Neural cell (in vitro differentiated cells): ENCODE measurements at regions not wholly inside any gene's neighbourhood (a gene's known extent, or its start where the extent isn't known, plus 50 kb on each side); places are given as distances from the start of the nearest gene placed in this dataset.

Experiments used
- H2AFZ ChIP-seq: fragments of 200-600, 300-800 bp; sonication (generic), shearing (Covaris generic); 2 replicates; pipeline ENCODE4 v1.6.0; 2014; ENCODE audit warnings: low read depth, mild to moderate bottlenecking, antibody characterized with exemption, low read length, moderate library complexity
- H3F3A ChIP-seq: fragments of 200-600 bp; shearing (Covaris generic); 2 replicates; pipeline ENCODE4 v1.6.1; 2016; ENCODE audit warnings: mild to moderate bottlenecking, moderate library complexity, mixed read lengths, antibody characterized with exemption, low read length; ENCODE audit not compliant: insufficient read depth, poor library complexity, severe bottlenecking
- H3K27ac ChIP-seq: fragments of 200-600, 300-800 bp; sonication (generic), shearing (Covaris generic); 2 replicates; pipeline ENCODE4 v1.5.1; 2014; ENCODE audit warnings: mild to moderate bottlenecking, low read length, moderate library complexity
- H3K27me3 ChIP-seq: fragments of 300-800, 200-600 bp; sonication (generic), shearing (Covaris generic); 2 replicates; pipeline ENCODE4 v1.6.0; 2014; ENCODE audit warnings: mild to moderate bottlenecking, low read depth, low read length, moderate library complexity; ENCODE audit not compliant: insufficient read depth
- H3K36me3 ChIP-seq: fragments of 300-800, 200-600 bp; sonication (generic), shearing (Covaris generic); 2 replicates; pipeline ENCODE4 v1.5.1; 2014; ENCODE audit warnings: mild to moderate bottlenecking, antibody characterized with exemption, low read length, moderate library complexity; ENCODE audit not compliant: insufficient read depth
- H3K4me2 ChIP-seq: fragments of 300-800, 200-600 bp; sonication (generic), shearing (Covaris generic); 2 replicates; pipeline ENCODE4 v1.6.0; 2014; ENCODE audit warnings: mild to moderate bottlenecking, low read length
- H3K4me3 ChIP-seq: fragments of 300-800, 200-600 bp; sonication (generic), shearing (Covaris generic); 2 replicates; pipeline ENCODE4 v1.5.1; 2014; ENCODE audit warnings: mild to moderate bottlenecking, low read length, moderate library complexity
- H3K79me2 ChIP-seq: fragments of 200-600 bp; shearing (Covaris generic); replicated peaks from 2 replicates; pipeline ENCODE4 v1.6.0; 2014; ENCODE audit warnings: mild to moderate bottlenecking, low read length, moderate library complexity; ENCODE audit not compliant: insufficient read depth
- H3K9ac ChIP-seq: fragments of 300-800, 200-600 bp; sonication (generic), shearing (Covaris generic); 2 replicates; pipeline ENCODE4 v1.6.1; 2016; ENCODE audit warnings: mild to moderate bottlenecking, low read length, mixed read lengths
- H3K9me2 ChIP-seq: fragments of 200-600 bp; shearing (Covaris generic); 2 replicates; pipeline ENCODE4 v1.6.1; 2016; ENCODE audit warnings: mild to moderate bottlenecking, low read length, mixed read lengths; ENCODE audit not compliant: insufficient read depth
- H3K9me3 ChIP-seq: fragments of 200-600, 300-800 bp; sonication (generic), shearing (Covaris generic); 2 replicates; pipeline ENCODE4 v1.6.1; 2016; ENCODE audit warnings: mild to moderate bottlenecking, mixed run types, low read length, moderate library complexity, mixed read lengths
- H4K20me1 ChIP-seq: fragments of 200-600 bp; shearing (Covaris generic); 2 replicates; pipeline ENCODE4 v1.6.1; 2016; ENCODE audit warnings: mild to moderate bottlenecking, mixed run types; ENCODE audit not compliant: insufficient read depth
- CTCF ChIP-seq: fragments of 450-650 bp; IDR thresholded peaks from 2 replicates; pipeline ENCODE4 v1.5.1; 2014; ENCODE audit warnings: antibody characterized with exemption, mild to moderate bottlenecking, moderate library complexity; ENCODE audit not compliant: poor library complexity, severe bottlenecking
- EP300 ChIP-seq: fragments of 450-650 bp; conservative IDR thresholded peaks from 2 replicates; pipeline ENCODE4 v1.6.1; 2014; ENCODE audit warnings: antibody characterized with exemption, mild to moderate bottlenecking, moderate library complexity; ENCODE audit not compliant: poor library complexity, severe bottlenecking
- EZH2 ChIP-seq: fragments of 200-600, 300-800 bp; shearing (Covaris generic), sonication (generic); IDR thresholded peaks from 2 replicates; pipeline ENCODE4 v1.6.1; 2014; ENCODE audit warnings: antibody characterized with exemption, low read length, borderline replicate concordance, mild to moderate bottlenecking; ENCODE audit not compliant: insufficient read depth, poor library complexity, severe bottlenecking
- MXI1 ChIP-seq: fragments of 450-650 bp; conservative IDR thresholded peaks from 2 replicates; pipeline ENCODE4 v1.6.1; 2014; ENCODE audit warnings: antibody characterized with exemption, mild to moderate bottlenecking; ENCODE audit not compliant: poor library complexity, severe bottlenecking
- POLR2AphosphoS5 ChIP-seq: IDR thresholded peaks from 2 replicates; pipeline ENCODE4 v1.6.1; 2012
- RAD21 ChIP-seq: fragments of 450-650 bp; conservative IDR thresholded peaks from 2 replicates; pipeline ENCODE4 v1.6.1; 2014; ENCODE audit warnings: antibody characterized with exemption, mild to moderate bottlenecking, moderate library complexity
- REST ChIP-seq: IDR thresholded peaks from 2 replicates; pipeline ENCODE4 v1.6.1; 2012; ENCODE audit warnings: borderline replicate concordance
- SMC3 ChIP-seq: fragments of 450-650 bp; conservative IDR thresholded peaks from 2 replicates; pipeline ENCODE4 v1.6.1; 2014; ENCODE audit warnings: antibody characterized with exemption, mild to moderate bottlenecking, moderate library complexity; ENCODE audit not compliant: poor library complexity
- TAF1 ChIP-seq: IDR thresholded peaks from 2 replicates; pipeline ENCODE4 v1.6.1; 2012; ENCODE audit warnings: low read depth

GRCh38 chr16:52320930-52321439 lies 226.0 kb downstream of the TOX3 start:
- Histone ChIP-seq H3K9ac (no peak overlapping the region), H3K36me3 (no peaks in the 10 kb centered on the region), H3K27ac (no peak overlapping the region), H3K79me2 (no peaks in the 10 kb centered on the region), H3K4me3 (no peak overlapping the region), H4K20me1 (no peaks in the 10 kb centered on the region), H3F3A (no peaks in the 10 kb centered on the region), H3K9me2 (no peaks in the 10 kb centered on the region), H3K4me2 (no peak overlapping the region), H2AFZ (no peak overlapping the region), H3K9me3 (no peaks in the 10 kb centered on the region), H3K27me3 (no peaks in the 10 kb centered on the region)
- TF ChIP-seq POLR2AphosphoS5 = no peak
- no peak for TF ChIP-seq RAD21
- TF ChIP-seq TAF1 = no peak
- TF ChIP-seq REST = no peak

GRCh38 chr16:52318302-52319009 lies 228.5 kb downstream of the TOX3 start:
- Histone ChIP-seq H3K9me3 (no peaks in the 10 kb centered on the region), H3K27ac (no peak overlapping the region), H4K20me1 (no peaks in the 10 kb centered on the region), H3K79me2 (no peaks in the 10 kb centered on the region), H3K36me3 (no peaks in the 10 kb centered on the region), H3K27me3 (no peaks in the 10 kb centered on the region), H3K9ac (no peak overlapping the region), H3K9me2 (no peaks in the 10 kb centered on the region), H2AFZ (no peak overlapping the region), H3F3A (no peaks in the 10 kb centered on the region), H3K4me3 (no peak overlapping the region), H3K4me2 (no peak overlapping the region)
- no peak for TF ChIP-seq POLR2AphosphoS5
- no peak for TF ChIP-seq CTCF
- TF ChIP-seq TAF1 = no peak
- no peak for TF ChIP-seq EP300
- no peak for TF ChIP-seq EZH2
- TF ChIP-seq REST = no peak
- TF ChIP-seq SMC3 = no peak
- no peak for TF ChIP-seq RAD21
- TF ChIP-seq MXI1 = no peak
